GM21576 (cell line): ENCODE measurements at regions not wholly inside any gene's neighbourhood (a gene's known extent, or its start where the extent isn't known, plus 50 kb on each side); places are given as distances from the start of the nearest gene placed in this dataset.
"Not testable (repeated sequence)": the region's sequence is repeated elsewhere in the genome, so short reads cannot be mapped to it uniquely, and the experiment has no call there.

Source experiments
- ATAC-seq: cut with Tn5 transposase; IDR thresholded peaks from one replicate; pipeline ENCODE4 v1.9.1; 2021; ENCODE audit warnings: mild to moderate bottlenecking, moderate library complexity; ENCODE audit not compliant: unreplicated experiment

GRCh38 chr6:169857343-169858292, 106.2 kb downstream of the ERMARD start:
- ATAC-seq = no peak

DNA sequence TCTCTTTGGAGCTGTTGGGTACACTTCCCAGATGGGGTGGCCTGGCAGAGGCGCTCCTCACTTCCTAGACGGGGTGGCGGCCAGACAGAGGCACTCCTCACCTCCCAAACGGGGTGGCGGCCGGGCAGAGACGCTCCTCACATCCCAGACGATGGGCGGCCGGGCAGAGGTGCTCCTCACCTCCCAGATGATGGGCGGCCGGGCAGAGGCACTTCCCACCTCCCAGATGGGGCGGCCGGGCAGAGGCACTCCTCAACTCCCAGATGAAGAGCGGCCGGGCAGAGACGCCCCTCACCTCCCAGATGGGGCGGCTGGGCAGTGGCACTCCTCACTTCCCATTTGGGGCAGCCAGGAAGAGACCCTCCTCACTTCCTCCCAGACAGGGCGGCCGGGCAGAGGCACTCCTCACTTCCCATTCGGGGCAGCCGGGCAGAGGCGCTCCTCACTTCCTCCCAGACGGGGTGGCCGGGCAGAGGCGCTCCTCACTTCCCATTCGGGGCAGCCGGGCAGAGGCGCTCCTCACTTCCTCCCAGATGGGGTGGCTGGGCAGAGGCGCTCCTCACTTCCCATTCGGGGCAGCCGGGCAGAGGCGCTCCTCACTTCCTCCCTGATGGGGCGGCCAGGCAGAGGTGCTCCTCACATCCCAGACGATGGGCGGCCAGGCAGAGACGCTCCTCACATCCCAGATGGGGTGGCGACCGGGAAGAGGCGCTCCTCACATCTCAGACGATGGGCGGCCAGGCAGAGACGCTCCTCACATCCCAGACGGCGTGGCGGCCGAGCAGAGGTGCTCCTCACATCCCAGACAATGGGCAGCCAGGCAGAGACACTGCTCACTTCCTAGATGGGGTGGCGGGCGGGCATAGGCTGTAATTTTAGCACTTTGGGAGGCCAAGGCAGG, 105.3 kb downstream of the ERMARD start:
- not testable (repeated sequence) for ATAC-seq

DNA sequence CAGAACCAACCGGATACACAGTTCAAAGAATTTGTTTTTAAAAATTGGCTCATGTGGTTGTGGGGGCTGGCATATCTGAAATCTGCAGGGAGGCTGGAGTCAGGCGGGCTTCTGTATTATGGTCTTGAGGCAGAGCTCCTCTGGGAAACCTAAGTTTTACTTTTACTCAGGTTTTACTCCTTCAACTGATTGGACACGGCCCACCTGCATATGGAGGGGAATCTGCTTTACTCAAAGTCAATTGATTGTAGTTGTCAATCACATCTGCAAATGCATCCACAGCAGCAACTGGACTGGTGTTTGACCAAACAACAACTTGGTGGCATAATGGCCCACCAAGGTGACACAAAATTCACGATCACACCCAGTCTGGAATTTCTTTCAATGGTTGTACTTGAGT, 103.4 kb downstream of the ERMARD start:
- no peak for ATAC-seq

- ATAC-seq = no peak
Observed at GRCh38 chr6:169854083-169854725, 102.8 kb downstream of the ERMARD start.

DNA sequence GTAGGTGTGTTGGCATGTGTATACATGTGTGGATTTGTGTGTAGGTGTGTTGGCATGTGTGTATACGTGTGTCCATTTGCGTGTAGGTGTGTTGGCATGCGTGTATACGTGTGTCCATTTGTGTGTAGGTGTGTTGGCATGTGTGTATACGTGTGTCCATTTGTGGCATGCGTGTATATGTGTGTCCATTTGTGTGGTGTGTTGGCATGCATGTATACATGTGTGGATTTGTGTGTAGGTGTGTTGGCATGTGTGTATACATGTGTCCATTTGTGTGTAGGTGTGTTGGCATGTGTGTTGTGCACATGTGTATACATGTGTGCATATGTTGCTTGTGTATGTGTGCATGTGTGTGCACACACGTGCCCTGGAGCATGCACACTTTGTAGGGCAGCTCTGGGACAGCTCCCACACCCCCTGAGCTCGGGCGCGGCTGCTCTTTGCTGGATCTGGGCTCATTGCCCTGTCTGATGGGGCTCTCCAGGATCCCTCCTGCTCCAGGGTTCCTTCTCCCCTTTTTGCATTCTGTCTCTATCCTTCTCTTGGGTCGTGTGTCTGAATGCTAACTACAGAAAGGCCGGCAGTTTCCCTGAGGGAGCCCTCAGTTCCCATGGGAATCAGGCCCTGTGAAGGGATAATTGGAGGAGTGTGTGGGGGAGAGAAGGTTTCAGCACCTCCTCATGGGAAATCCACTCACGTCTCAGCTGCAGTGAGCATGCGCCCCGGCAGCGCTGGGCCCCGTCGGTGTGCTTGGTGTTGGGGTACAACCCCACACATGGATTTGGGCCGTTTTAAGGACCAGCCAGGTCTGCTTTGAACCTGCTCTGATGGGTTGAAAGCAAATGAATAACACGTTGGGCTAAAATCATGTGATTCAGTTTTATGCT, 102.0 kb downstream of the ERMARD start:
- ATAC-seq = no peak

GRCh38 chr6:169852504-169853195, 101.2 kb downstream of the ERMARD start:
- no peak for ATAC-seq

DNA sequence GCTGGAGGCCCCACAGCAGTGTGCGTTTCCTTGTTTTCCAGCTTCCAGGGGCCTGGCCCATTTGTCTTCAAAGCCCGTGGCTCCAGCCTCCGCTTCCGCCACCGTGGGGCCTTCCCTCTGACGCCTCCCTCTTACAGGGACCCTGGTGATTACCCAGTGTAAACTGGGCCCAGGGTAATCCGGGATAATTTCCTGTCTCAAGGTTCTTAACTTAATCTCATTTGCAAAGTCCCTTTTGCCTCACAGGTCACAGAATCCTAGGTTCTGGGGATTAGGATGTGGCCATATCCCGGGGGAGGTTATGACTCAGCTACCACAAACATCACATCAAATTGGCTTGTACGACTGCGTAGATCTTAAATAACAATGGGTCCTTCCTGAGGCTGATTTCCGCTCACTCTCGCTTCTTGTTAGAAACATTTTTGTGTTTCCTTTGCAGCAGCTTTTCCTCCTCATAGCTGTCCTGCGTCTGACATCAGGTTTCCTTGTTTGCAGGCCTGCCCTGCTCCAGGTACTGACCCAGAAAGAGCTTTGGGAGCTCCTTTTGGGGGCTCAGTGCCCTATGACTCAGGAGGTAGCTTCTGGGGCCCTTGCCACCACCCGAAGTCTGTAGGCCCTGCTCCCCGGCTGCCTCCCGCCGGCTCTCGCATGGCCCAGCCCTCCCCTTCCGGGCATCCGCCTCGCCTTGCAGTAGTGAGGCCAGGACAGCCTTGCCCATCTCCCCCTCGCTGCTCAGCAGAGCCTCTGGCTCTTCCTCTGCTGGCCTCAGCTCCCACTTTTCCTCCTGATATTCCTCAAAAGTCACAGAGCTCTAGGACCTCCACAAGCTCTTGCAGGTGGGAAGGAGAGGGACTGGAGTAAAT, 100.5 kb downstream of the ERMARD start:
- no peak for ATAC-seq

GRCh38 chr6:169850746-169851145, 99.3 kb downstream of the ERMARD start:
- no peak for ATAC-seq

GRCh38 chr6:169850154-169850553, 98.7 kb downstream of the ERMARD start:
- ATAC-seq = no peak

DNA sequence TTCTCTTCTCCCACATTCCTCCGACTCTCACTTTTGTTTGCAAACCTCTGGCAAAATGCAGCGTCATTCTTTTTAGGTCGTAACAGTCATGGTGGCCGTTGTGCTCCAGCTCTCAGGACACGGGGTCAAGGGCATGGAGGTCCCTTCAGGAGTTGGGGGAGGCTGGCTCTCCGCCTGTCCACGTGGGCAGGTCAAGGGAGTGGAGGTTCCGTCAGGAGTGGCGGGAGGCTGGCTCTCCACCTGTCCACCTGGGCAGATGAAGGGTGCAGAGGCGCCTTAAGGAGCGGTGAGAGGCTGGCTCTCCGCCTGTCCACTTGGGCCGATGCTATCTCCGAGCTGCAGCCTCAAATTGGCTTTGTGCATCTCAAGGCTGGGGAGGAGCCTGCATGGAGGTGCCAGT, 98.0 kb downstream of the ERMARD start:
- no peak for ATAC-seq

DNA sequence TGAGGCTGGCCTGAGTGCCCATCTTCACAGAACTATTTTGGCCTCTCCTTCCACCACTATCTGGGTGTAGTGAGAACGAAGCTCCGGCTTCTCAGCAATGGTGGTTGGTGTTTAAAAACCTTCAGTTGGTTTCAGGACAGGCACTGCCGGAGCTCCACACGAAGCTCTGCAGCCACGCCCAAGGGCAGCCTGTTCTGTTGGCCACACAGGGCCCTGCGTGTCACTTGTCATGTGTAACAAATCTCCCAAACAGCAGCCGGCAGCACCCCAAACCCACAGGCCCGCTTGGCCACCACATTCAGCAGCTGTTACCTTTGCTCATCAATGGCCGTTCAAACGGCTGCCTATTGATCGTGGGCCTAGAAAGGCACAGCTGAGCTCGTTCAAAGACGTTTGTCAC, 97.5 kb downstream of the ERMARD start:
- no peak for ATAC-seq

DNA sequence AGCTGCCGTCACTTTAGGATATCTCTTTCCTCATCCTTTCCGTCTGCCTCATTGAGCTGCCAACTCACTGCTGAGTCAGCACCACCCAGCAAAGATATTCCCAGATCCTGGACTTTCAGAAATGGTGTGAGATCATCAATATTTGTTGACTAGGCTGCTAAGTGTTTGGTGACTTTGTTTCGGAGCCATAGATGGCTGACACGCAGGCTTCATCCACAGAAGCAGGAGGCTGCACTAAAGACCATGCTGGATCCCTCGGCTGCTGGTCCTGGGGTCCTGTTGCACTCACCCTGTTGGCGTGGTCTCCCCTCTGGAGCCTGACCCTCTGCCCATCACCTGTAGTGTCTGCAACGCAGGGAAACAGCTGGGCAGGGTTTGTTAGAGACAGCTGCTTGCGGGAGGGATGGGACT, 96.5 kb downstream of the ERMARD start:
- no peak for ATAC-seq

DNA sequence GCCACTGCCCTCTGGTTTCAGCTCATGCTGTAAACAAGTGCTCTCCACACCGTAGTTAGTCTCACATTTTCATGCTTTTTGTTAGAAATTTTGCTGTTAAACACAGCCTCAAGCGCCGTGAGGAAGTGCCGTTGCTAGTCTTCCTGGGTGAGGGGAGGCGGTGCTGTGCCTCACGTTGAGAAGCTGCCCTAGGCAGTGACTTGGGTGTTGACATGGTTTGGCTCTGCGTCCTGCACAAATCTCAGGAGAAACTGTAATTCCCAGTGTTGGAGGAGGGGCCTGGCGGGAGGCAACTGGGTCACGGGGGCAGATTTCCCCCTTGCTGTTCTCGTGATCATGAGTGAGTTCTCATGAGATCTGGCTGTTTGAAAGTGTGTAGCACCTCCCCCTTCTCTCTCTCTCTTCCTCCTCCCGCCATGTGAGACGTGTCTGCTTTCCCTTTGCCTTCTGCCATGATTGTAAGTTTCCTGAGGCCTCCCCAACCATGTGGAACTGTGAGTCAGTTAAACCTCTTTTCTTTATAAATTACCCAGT, 95.8 kb downstream of the ERMARD start:
- no peak for ATAC-seq

GRCh38 chr6:169846286-169847056, 95.0 kb downstream of the ERMARD start:
- no peak for ATAC-seq

- ATAC-seq = no peak
Observed at GRCh38 chr6:169845426-169846285, 94.2 kb downstream of the ERMARD start.

DNA sequence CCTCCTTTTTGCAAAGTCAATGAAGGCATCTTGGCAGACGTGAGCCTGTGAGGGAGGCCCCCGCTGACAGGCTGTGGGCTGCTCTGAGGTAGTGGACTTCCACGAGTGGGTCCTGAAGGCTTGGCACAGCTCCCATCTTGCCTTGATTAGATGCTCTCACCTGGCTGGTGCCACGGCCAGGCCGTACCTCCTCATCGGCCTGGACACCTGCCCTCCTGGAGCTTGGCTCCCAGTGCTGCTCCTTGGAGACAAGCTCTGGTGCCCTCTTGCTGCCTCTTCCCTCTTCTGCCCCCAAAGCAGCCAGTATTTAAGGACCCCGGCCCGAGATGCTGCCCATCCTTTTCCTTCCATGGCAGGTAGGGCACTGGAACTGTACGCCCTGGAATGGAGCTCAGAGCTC, 93.5 kb downstream of the ERMARD start:
- no peak for ATAC-seq

DNA sequence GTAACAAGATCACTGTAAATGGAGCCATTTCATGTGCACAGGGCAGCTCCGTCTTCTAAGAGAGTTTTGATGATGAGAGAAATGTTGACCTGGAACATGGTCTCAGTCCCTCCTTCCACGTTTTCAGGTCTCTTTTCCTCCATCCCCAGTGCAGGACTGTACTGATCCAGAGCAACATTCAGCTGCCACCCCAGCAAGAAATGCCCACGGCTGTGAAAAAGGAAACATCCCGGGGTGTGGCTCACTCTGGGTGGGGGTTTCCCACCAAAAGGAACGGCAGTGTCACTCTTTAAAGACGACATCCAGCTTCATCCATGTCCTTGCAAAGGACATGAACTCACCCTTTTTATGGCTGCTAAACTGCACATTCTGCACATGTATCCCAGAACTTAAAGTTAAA, 92.6 kb downstream of the ERMARD start:
- ATAC-seq = no peak
